Left hindlimb (tissue), 1 donor: ENCODE measurements at regions not wholly inside any gene's neighbourhood (a gene's known extent, or its start where the extent isn't known, plus 50 kb on each side); places are given as distances from the start of the nearest gene placed in this dataset.
A peak's percentile ranks its signal among the peaks of the same experiment; 100 is the strongest.

ENCODE experiments used
- DNase-seq: peaks from one replicate; pipeline ENCODE4 v3.0.0-alpha.2; 2018

DNA sequence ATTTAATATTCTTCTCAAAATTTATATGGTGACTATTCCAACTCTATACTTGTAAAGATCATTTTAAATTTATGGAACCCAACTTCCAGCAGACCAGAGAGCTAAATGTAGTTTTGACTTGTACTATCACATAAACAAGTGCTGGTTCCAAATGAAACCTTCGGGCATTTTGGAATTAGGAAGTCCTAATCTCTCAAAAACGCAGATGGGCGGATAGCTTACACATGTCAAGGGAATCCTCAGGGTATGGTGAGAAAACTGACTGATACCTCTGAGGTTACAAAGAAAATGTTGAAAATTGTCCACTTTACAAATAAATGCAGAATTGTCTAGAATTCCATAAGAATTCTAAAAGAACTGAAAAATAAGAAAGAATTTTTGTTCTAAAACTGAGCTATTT, 224.1 kb downstream of the SS18 start:
- no peak for DNase-seq

DNA sequence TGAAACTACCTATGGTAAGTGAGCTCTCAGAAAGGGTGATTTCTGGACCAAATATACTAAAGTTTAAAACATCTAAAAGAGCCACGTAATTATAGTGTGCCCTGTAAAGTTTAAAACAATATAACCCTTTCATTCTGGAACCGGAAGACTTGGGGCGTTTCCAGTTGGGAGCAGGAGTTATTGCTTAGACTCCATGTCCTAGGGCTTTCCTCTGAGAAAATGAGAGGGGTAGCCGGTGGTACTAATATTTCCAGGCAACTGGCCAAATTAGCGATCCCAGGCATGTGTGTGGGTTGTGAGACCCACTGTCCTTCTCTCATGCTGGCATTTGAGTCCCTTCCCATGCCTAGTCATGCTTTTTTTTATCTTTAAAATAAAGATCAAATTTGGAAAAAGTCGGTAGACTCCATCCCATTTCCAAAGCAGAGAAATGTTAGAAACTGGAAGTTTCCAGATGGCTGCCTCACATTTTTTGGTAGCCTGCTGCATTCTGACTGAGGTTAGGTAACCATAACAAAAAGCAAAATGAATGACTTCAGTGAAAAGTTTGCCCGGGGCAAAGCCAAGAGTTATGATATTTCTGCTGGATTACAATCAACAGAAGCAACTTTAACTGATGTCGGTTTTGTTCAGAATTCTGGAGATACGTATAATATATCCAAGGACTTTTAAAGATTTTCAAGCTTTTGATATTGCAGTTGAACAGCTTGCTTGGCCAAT, 227.4 kb downstream of the SS18 start:
- no peak for DNase-seq

DNA sequence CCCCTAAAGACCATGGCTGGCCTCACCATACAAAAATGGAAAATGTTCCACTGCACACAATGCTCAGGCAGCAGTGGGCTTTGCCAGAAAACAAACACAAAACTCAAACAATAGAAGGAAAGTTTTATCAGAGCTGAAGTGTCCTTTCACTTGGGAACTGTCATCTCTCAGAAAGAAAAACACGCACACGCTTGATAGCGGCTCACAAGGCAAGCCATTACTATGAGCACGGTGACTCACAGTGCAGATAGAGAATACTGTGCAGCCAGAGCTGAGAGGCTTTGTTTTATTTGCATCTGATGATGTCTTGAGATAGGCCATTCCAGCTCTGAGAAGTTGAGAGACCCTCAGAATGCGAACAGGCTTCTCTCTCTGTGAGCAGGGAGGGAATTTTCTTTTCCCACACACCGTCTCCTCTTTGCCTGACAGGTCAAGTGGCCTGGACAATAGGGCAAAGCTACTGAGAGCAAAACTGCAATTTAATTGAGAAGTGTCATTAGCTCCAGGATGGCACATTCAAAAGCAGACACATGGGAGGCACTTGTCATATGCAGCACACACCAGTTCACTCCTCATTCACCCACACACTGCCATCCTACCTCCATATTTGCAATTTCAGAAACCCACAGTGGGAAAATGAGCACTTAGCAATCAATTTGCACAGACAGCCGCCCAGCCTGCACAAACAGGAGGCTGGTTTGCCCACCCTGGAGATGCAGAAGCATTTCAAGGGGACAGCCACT, 236.6 kb downstream of the SS18 start:
- DNase-seq, result no peak

GRCh38 chr18:25843791-25844190, 246.6 kb downstream of the SS18 start:
- no peak for DNase-seq

- no peak for DNase-seq
Measured at GRCh38 chr18:25842665-25843064, 247.7 kb downstream of the SS18 start.

GRCh38 chr18:25834061-25834460, 256.4 kb downstream of the SS18 start:
- no peak for DNase-seq

DNA sequence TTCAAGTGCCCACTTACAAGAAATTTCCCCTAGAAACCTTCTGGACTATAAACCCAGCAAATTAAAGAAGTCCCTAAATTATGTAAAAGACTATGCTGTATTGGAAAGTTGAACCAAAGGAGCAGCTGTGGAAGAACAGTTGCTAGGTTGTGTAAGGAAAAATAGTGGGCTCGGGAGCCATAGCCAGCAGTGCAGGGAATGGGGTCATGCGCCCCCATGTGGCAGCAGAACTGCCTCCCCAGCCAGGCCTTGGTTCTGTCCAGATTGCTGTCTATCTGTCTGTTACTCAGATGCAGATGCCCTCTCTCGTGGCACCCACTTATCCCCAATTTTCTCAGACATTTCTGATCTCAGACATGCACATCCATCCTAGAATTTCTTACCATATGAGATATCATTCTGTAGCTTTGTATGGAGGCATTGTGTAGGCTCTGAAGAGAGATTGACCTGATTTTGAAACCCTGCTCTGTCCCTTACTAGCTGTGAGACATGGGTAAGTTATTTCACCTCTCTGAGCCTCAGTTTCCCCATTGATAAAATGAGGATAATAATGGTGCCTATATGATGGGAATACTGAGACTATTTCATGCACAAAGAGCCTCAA, 258.3 kb downstream of the SS18 start:
- DNase-seq, result peak; percentile 65

DNA sequence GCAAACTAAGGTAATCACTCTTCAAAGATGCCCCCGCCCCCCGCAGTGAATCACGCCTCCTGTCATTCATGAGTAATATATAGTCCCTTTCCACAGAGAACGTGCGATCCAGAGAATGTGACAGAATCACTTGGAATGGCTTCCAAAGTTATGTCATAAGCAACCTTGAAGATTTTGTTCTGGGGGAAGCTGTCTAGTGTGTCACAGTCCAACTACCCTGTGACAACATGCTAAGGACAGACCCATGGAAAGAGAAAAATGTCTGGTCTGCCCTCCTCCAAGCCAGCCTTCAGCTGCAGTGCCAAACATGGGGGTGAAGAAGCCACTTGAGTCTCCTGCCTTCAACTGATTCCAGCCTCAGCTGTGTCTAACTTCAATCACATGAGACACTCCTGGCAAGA, 259.1 kb downstream of the SS18 start:
- no peak for DNase-seq

- DNase-seq, result no peak
Measured at GRCh38 chr18:25830787-25831186, 259.6 kb downstream of the SS18 start.

GRCh38 chr18:25827961-25828561, 262.4 kb downstream of the SS18 start:
- no peak for DNase-seq

GRCh38 chr18:25827228-25827627, 263.2 kb downstream of the SS18 start:
- no peak for DNase-seq

GRCh38 chr18:25826823-25827222, 263.6 kb downstream of the SS18 start:
- DNase-seq, result no peak

GRCh38 chr18:25825979-25826776, 264.2 kb downstream of the SS18 start:
- no peak for DNase-seq

GRCh38 chr18:25825056-25825455, 265.4 kb downstream of the SS18 start:
- no peak for DNase-seq

DNA sequence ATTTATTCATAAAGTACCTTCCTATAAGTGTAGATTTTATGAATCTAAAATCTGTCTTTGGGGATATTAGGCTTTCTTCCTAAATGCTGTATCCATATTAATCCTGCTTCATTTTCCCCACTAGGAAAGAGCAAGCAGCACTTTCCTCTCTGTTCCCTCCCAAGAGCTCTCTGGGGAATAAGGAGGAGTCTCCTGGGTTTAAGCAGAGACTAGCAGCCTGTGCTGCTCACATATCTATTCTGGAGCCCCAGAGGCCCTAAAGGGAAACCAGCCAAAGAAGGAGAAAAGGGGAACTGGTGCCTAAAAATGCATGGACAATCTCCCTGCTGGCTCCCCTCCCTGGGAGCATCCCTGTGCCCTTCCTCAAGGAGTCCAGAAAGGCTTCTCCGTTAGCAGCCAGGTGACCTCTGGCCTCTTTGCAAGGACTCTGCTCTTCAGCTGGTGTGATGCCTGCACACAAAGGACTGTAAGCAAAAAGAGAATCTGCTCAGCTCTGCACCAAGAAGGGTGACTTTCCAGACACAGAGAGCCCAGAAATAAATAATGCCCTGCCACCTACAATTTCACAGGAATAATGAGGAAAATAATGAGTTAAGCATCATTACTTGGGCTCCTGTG, 270.6 kb downstream of the SS18 start:
- no peak for DNase-seq

DNA sequence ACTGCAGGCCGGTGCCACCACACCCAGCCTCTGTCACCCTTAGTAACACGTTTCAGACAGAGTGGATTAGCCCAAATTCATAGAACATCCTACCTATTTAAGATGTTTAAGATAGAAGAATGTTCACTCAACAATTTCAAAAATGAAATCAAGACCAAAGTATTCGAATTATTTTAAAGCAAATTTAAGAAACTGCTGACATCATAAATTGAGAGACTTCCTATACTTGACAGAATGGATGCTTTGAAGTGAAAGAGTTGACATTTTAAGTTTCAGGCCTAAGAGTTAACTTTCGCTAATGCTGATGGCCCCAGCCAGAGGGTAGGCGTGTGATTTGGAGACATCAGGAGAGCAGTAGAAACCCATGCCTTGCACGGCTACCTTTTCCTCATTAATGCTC, 271.9 kb downstream of the SS18 start:
- DNase-seq, result no peak

GRCh38 chr18:25817546-25818237, 272.7 kb downstream of the SS18 start:
- no peak for DNase-seq

- no peak for DNase-seq
Measured at GRCh38 chr18:25815659-25816058, 274.8 kb downstream of the SS18 start.

DNA sequence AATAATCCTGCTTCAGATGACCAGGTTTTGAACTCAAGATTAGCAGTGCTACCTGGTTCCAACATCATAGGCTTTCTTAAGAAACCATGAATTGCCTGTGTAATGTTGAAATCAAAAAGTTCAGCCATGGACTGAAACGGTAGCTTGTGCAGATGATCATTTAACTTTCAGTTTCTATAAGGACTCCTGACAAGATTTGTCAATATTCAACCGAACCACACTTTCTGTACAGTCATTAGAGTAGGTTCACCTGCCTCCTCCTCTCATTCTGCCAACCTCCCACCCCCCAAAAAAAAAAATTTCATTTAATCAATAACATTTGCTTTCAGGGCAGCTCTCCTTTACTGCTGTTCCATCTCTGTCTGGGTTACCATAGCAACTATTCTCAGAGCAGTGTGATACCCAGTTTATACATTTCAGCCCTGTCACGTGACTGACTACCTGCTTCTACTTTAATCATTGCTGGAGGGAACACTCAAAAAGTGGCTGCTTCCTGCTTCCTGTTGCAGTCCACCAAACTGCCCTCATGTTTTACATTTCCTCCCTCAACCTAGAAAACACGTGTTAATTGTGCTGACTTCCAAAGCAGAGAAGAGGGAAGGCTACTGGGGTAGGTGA, 275.5 kb downstream of the SS18 start:
- DNase-seq, result no peak

GRCh38 chr18:25813110-25813509, 277.3 kb downstream of the SS18 start:
- DNase-seq, result no peak

DNA sequence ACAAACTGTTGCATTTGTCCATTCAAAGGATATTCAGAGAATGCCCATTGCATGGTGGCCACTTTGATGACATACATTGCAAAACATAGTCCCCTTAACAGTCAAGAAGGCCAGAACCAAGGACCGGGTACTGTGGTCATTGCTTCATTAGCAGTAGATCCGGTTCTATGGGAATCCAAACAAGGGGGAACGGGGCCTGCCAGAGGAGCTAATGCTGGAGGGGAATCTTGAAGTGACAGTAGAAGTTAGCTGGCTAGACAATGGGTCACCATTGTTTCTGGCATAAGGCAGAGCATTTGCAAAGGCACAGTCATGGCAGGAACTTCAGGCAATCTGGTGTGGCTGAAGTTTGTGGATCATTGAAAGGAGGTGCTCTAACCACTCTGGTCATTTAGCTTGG, 279.7 kb downstream of the SS18 start:
- DNase-seq, result no peak
